Body of pancreas (tissue), 4 donors: ENCODE measurements at regions not wholly inside any gene's neighbourhood (a gene's known extent, or its start where the extent isn't known, plus 50 kb on each side); places are given as distances from the start of the nearest gene placed in this dataset.

ENCODE experiments used
- CTCF ChIP-seq, 7 experiments: fragments of 450-650 bp in 4 of 7; fragments of 200-600 bp in 3 of 7; sonication (generic) in 3 of 7; IDR thresholded peaks; one replicate each; pipeline ENCODE4 v1.5.1; 2016 to 2019; ENCODE audit warnings: antibody characterized with exemption in 7 of 7
- POLR2A ChIP-seq, 3 donors: fragments of 450-650 bp; IDR thresholded peaks; one replicate each; pipeline ENCODE4 v1.6.1; 2016; ENCODE audit warnings: antibody characterized with exemption in 3 of 3, mild to moderate bottlenecking in 2 of 3

DNA sequence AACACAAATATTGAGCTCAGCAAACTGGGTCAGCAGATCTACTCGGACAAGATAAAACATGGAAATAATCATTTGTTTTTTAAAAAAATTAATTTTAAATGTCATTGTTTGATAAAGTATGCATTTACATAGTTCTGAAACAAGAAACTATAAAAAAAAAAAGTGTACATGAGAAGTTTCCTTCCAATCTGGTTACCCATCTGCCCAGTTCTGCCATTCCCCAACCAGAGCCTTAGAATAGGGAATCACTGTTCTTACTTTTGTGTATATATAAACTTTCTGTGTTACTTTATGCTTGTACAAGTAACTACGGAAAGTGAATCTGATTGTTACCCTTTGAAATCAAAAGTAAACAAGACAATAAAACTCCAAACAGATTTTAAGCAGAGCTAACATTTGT, 791.4 kb downstream of the HACE1 start:
- TF ChIP-seq CTCF (IDR thresholded peaks at IDR 0.05) (no peak), POLR2A (IDR thresholded peaks at IDR 0.05) (no peak)
